CD4-positive, alpha-beta T cell treated with Interleukin-17A for 4 hours (primary cell): ENCODE measurements at regions not wholly inside any gene's neighbourhood (a gene's known extent, or its start where the extent isn't known, plus 50 kb on each side); places are given as distances from the start of the nearest gene placed in this dataset.

Source experiments
- DNase-seq: peaks from one replicate; pipeline ENCODE4 v3.0.0-alpha.2; 2020; ENCODE audit warnings: mixed read lengths

DNA sequence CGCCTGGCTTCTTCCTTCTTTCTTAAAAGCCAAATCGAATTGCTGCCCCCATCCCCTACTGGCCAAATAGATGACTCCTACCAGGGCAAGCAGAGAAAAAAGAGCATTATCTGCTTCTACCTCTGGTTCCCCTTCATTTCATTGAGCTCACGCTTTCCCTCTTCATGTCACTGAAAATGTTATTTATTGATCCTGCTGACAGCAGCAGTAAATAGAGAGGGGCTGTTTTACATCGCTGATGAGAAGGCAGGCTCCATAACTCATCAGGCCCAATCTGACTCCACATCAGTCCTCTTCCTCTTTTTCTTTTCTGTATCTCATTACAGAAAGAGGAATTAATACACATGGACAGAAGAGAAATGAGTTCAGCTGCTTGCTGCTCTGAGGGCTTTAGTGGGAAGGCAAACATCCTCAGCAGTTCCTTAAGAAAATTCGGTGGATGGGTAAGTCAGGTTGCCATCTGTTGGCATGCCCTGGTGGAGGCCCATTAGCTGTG, 904.1 kb downstream of the KCNMA1 start:
- no peak for DNase-seq

DNA sequence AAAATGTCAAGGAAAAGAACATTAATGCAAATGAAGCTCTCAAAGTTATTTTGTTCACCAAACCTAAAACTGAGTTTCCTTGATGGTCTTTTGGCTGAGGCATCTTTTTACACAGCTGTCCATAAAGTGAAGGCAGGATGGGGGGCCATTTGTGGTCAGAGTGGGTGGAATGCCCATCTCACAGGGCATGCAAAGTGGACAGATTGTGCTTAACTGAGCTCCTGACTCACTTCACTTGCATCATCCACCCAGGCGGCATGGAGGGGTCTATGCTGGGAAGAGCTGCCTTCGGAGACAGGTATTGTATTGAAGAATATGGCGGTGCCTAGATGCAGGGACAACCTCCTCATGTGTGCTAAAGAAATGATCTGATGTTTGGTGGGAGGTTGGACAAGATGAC, 905.3 kb downstream of the KCNMA1 start:
- no peak for DNase-seq

DNA sequence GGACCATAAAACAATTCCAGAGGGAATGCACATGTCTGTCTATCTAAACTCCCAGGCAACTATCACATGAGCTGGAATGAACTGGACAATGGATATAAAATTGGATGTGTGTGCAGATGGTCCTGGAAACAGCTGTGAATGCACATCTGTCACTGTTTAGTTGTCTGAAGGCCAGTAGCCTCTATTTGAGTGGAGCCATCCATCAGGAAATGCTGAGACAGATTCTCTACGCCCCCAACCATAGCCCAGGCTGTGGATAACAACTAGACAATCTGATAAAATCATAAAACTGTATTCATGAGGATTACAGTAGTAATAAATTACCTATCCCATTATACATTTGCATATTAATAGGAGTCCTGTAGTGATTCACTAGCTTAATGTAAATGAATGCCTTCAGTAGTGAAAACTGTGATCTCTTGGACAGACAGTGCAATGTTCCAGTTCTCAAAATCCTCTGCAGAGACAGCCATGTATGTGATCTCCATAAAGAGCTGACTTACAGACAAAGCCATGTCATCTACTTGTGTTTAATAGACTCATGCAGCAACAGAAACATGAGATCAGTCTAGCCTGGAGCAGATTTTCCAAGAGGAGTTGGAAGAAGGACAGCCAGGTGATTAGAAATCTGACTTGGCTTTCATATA, 907.6 kb downstream of the KCNMA1 start:
- no peak for DNase-seq

DNA sequence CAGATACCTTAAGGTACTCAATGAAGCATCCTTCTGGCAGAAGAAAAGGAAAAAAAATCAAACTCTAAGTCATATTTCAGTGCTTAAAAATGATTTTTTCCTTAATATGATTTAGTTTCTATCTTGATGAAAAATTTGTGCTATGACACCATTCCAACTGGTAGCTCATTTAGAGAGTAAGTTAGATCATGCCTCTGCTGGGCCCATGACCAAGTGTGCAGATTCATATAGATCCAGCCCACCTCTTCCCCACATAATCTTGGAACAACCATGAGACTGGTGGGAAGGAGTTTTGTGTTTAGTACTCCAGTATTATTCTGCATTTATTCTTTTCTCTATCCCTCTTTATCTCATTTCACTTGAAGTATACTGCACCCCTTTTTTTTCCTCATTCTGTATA, 908.3 kb downstream of the KCNMA1 start:
- no peak for DNase-seq

DNA sequence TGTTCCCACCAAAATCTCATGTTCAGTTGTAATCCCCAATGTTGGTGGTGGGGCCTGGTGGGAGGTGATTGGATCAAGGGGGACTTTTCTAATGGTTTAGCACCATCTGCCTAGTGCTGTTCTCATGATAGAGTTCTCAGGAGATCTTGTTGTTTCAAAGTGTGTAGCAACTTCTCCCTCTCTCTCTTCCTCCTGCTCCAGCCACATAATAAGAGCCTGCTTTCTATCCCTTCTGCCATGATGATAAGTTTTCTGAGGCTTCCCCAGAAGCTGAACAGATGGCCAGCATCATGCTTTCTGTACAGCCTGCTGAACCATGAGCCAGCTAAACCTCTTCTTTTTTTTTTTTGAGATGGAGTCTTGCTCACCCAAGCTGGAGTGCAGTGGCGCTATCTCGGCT, 910.6 kb downstream of the KCNMA1 start:
- no peak for DNase-seq

DNA sequence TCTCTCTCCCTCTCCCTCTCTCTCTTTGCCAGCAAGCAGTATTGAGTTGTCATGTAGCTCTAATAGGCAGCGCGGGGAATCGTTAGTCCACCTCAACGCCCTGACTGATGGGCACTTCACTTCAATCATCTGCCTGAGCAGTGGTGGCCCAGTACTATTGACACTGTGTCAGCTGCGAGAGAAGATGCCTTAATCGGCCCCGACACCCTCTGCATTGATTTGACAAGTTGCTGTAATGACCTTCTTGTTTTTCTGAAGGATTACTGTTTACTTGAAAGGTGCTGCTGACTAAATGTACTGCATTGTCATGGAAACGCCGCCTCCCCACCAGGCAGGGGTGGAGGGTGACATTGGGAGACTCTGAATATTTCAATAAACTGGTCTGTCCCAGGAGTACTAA, 913.8 kb downstream of the KCNMA1 start:
- DNase-seq: no peak

DNA sequence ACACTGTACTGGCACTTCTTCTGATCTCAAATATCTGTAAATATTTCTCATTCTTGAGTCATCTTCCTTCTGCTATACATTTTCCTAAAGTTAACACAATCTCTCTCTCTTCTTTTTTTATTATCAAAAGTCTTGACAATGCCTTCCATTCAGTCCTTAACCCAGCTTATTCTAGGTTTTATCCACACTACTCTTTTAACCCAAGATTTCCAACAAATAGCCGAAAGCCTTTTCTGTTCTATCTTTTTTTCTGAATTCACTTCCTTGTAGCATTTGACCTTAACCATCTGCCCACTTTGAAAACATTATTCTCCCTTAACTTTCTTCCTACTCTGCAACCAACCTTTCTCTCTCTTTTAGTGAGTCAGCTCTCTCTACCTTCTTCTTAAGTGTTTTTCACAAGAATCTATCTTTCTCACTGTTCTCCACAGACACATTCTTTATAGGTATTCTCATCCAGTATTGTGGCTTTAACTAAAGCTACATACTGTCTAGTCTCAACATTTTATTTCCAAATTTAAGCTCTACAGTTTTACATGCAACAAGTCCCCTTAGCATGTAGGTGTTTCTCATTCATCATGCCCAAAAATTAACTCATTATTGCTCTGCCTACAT, 915.6 kb downstream of the KCNMA1 start:
- no peak for DNase-seq

DNA sequence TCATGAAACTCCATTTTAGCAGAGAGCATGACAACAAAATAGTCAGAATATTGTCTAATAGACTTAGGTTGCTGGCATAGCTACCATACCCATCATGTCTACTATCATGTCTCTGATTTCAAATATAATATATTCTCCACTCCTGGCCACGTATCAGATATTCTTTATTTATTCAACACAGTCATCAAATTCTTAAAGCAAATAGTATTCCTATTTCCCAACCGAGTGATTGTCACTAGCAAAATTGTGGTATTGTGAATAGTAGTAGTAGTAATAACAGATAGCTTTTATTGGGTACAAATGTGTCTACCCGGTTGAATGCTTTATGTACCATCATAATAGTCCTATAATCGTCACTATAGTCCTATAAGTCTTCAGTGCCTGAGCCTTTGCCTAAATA, 918.6 kb downstream of the KCNMA1 start:
- DNase-seq: no peak

DNA sequence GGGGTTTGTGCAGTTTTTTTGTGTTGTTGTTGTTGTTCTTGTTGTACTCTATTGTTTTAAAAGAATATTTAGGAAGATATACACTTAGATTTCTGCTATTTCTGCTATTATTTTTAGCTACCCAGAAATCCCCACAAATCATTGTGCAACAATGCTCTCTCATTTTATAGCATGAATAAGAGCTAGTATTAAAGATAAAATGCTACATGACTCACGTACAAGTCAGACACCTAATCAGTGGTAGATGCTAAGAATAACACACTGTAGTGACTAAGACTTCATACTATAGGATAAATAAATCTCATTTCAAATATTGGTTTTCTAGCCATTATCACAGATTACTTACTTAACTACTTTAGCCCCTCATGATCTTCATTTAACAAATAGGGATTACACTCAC, 920.5 kb downstream of the KCNMA1 start:
- DNase-seq: no peak

DNA sequence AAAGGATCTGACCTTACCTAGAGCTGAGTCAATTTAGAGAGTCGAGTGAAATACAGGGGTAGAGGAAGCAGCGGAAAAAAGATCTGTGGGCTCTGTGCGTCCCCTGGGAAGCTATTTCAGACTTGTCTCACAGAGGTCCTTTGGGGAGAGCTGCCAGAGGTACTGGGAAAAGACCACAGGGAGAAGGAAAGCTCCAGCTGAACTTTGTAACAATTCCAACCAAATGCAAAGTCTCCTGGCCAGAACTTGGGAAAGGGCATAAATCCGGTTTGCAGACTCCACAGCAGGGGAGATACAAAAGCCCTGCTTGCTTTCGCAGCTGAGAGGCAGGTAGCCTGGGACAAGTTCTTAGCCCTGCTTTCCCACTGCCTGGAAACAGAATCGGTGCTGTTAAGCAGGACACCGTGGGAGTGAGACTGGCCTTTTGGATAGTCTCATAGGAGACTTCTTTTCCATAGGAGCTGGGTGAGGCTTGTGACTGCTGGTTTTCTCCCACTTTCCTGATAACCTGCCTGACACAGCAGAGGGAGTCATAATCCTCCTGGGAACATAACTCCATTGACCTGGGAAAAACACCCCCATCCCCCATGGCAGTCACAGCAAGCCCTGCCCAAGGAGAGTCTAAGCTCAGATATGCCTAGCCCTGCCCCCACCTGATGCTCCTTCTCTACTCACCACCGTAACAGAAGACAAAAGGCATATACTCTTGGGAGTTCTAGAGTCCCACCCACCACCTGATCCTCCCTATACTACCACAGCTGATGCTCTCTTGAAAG, 926.2 kb downstream of the KCNMA1 start:
- no peak for DNase-seq

DNA sequence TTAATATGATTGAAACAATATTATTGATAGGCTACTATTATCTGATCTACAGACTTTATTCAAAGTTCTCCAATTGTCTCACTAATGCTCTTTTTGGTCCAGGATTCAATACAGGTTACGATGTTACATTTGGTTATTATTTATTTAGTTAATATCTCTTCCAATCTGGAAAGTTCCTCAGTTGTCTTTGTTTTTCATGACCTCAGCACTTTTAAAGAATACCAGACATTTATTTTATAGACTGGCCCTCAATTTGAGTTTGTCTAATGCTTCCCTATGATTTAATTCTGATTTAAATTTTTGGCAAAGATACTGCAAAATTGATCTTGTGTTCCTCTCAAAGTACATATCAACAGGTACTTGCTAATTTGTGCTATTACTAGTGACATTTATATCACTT, 937.4 kb downstream of the KCNMA1 start:
- no peak for DNase-seq

DNA sequence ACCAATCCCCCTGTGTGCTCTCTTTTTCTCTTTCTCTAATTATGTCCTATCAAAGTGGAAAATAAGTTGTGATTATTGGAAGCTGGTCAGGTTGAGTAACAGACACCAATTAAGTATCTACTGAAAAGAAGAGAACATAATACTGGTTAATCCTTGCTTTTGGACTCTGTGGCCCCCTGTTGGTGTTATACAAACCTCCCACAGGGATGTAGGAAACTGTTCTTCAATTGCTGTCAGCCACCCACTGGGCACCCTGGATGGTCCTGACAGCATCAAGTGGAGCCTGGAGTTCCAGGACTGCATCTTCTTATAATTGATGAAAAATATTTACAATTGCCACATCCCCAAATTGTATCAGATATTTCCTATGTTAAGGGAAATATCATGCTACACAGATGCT, 939.7 kb downstream of the KCNMA1 start:
- DNase-seq: no peak

DNA sequence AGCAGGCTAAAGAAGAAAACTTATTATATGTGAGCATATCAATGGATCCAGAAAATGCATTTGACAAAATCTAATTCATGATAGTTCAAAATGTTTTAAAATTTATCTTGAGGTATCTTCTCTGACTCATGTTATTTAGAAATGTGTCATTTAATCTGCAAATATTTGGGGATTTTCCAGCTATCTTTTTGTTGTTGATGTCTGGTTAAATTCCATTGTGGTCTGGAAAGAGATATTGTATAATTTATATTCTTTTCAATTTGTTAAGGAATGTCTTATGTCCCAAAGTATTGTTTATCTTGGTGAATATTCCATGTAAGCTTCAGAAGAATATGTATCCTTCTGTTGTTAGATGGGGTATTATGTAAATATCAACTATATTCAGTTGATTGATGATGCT, 942.5 kb downstream of the KCNMA1 start:
- no peak for DNase-seq

DNA sequence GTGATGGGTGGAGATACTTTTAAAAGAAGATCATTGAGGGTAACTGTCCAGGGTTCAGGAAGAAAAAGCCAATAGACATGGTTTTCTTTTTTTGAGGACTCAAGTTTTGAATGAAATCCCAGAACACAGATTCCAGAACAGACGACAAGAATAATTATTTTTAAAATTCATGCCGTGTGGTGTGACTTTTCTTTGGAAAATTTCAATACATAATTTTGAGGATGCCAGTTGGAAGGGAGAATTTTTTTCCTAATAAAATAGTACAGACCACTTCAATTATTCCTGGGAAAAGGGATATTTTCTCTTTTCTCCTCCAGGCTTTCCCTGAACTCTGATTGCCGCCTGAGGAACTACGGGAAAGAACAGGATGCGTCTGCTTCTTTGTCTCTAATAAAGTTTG, 951.4 kb downstream of the KCNMA1 start:
- DNase-seq: no peak

DNA sequence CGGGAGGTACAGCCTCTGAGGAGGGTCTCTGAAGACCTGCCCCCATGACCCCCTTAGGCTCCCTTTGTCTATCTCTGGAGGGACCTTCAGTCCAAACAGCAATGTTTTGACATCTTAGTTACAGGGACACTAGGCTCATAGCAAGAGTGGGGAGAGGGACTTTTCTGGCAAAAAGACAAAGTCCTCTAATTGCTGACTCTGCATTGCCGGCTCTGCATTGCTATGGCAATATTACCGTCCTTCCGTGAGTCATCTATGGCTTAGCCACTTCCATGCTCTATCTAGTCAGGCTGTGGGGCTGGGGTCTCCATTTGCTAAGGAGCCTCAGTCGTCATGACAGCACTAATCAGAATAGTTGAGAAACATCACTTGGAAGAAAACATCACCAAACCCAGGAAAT, 952.6 kb downstream of the KCNMA1 start:
- no peak for DNase-seq

DNA sequence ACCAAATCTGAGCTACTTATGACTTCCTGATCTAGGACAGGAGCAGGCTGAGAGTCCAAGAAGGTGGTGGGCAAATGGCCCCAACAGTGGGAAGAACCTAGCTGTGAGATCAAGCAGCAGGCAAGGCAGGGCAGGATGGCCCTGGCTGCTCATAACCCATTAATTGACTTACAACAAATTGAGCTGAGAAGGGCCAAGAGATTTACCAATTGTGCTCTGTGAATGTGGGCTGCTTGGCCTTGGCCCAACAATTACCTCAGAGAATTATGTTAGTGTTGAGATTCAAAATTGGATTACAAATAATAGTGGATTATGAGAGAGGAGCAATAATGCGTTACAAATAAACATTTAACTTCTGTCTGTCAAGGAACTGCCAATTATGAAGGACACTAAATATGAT, 956.5 kb downstream of the KCNMA1 start:
- no peak for DNase-seq

DNA sequence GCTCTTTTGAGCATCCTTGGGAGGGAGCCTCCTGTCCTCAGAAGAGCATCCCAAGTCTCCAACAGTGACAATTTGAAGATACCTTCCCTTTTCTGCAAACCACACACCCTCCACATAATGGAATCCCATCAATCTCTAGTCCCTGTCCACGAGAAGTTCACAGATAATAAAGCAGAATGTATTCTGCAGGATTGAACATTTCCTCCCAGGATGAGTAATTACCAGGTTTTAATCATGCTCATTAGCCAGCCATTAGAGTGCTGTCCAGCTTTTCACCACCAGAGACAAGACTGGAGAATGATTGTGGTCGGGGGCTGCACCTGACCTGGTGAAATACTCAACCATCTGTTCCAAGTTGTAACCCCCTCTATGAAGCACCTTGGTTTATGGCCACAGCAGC, 958.6 kb downstream of the KCNMA1 start:
- DNase-seq: no peak

DNA sequence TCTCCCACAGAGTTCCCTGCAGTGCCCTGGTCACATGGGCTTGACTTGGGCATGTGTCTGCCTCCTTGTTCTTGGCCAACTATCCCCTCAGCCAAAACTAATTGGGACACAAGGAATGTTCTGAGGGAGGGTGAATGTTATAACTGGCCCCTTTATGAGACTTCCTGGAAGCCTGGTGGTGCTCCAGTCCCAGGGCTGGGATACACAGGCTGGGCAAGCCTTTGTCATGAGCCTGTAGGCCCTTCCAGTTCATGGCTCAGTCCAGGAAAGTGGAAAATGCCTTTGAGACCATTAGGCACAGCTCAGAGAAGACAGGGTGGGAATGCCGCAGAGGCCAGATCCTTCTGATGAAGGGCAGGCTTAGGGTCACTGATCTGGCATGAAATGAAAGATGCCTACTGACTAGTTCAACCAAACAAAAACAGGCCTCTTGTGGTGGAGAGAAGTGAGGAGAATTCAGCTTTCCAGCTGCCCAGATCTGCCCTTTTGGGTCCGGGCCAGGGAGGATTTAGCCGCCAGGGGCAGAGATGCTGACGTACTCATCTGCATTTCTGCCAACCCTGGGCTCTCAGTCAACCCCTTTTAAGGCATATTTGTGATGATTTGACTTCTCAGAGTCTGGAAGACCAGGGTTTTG, 961.5 kb downstream of the KCNMA1 start:
- DNase-seq: no peak

DNA sequence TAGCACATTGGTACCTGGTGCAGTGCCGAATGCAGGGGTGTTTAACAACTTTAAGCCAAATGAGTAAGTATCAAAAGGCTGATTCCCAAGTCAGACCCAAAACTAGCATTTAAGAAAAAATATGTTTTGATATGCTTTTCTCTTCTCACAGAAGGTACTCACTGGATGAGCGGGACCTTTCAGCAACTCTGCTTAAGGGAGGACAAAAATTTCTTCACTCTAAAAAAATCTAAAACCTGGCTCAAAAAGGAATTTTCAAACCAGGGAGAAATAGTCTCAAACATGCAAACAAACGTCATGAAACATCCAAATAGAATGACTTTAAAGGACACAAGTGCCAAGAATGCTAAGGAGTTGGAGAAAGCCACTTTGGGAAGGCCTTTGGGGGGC, 962.1 kb downstream of the KCNMA1 start:
- DNase-seq: no peak

DNA sequence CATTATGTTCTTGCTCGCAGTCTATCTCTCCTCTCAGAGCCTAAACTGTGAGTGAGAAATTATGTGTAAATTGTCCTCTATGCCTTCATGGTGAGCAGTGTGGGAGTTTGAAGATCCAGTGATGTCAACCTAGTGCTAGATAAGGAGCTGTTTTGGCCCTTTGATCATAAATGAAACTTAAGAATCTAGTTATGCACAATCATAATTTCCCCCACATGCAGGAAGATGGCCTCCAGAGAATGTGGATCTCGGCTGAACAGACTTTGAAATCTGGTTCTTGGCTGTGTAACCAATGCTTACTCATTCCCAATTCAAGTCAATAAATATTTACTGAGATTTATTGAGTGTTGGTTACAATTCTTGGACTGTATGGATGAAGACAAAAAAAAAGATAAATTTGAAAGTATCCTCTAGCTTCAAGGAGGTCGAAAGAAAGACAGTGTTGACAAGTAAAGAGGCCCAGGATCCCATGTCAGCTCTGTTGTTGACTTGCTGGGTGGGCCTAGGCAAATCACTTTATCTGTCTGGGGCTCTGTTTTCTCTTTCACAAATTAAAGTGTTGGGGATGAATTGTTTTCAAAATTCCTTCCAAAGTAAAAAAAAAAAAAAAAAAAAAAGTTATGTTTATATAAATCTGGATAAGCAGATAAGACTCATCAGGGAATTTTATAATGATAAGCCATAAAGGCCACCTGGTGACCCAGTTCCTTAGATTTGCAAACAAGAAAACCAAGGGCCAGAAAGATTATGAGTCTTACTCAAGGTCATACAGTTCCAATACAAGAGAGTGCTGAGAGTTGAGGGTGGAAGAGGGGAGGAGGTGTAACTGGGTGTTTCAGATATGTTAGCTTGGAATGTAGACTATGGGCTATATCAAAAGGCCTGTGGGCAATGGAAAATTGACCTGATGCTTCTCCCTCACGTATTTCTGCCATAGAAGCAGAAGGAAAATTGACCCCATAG, 969.9 kb downstream of the KCNMA1 start:
- no peak for DNase-seq

DNA sequence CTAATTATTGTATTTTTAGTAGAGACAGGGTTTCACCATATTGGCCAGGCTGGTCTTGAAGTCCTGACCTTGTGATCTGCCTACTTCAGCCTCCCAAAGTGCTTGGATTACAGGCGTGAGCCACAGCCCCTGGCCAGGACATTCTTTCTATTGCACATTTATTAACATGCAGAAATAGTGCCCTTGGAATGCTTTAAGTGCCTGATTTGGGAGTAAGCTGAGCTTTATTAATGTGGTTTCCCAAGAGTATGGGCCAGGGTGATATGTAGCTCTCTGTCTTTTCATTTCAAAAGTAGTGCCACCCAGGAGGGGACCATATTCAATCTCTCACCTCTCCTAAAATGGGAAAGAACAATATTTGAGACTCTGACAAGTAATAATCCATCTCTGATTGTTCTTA, 970.7 kb downstream of the KCNMA1 start:
- no peak for DNase-seq

DNA sequence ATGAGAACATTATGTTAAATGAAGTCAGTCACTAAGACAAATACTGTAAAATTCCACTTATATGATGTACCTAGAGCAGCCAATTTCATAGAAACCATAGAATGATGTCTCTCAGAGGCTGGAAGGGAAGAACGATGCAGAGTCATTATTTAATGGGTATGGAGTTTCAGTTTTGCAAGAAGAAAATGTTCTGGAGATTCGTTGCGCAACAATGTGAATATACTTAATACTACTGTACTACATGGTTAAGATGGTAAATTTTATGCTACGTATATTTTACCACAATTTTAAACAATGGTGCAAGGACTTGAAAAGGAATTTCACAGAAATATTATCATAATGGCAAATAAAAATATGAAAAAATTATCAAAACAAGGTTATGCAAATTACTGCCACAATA, 972.6 kb downstream of the KCNMA1 start:
- no peak for DNase-seq
